Stimulated activated CD4-positive, alpha-beta T cell treated with anti-CD3 and anti-CD28 coated beads, Interleukin-4, amount 100 ng/mL, for 4 hours (primary cell): ENCODE measurements at regions not wholly inside any gene's neighbourhood (a gene's known extent, or its start where the extent isn't known, plus 50 kb on each side); places are given as distances from the start of the nearest gene placed in this dataset.
"Not testable (repeated sequence)": the region's sequence is repeated elsewhere in the genome, so short reads cannot be mapped to it uniquely, and the experiment has no call there.

Experiments used
- DNase-seq, 2 experiments: peaks; one replicate each; pipeline ENCODE4 v3.0.0-alpha.2; 2020

GRCh38 chr18:78242254-78242643, 737.4 kb upstream of the SALL3 start:
- DNase-seq, result no peak

GRCh38 chr18:78242806-78243205, 736.8 kb upstream of the SALL3 start:
- no peak for DNase-seq

- DNase-seq, result no peak
Observed at GRCh38 chr18:78244779-78245178, 734.8 kb upstream of the SALL3 start.

GRCh38 chr18:78245451-78245850, 734.2 kb upstream of the SALL3 start:
- no peak for DNase-seq

- no peak for DNase-seq
Observed at GRCh38 chr18:78246050-78246449, 733.6 kb upstream of the SALL3 start.

GRCh38 chr18:78246588-78246987, 733.0 kb upstream of the SALL3 start:
- DNase-seq, result no peak

GRCh38 chr18:78247615-78248289, 731.9 kb upstream of the SALL3 start:
- DNase-seq, result no peak

GRCh38 chr18:78255013-78255412, 724.6 kb upstream of the SALL3 start:
- DNase-seq, result no peak

GRCh38 chr18:78268226-78268988, 711.2 kb upstream of the SALL3 start:
- DNase-seq, result no peak

GRCh38 chr18:78271790-78272189, 707.8 kb upstream of the SALL3 start:
- DNase-seq, result no peak

- no peak for DNase-seq
Observed at GRCh38 chr18:78273876-78274275, 705.7 kb upstream of the SALL3 start.

- not testable (repeated sequence) for DNase-seq
Observed at GRCh38 chr18:78283425-78283824, 696.2 kb upstream of the SALL3 start.

- DNase-seq, result no peak
Observed at GRCh38 chr18:78292618-78293380, 686.8 kb upstream of the SALL3 start.

GRCh38 chr18:78293540-78293939, 686.1 kb upstream of the SALL3 start:
- DNase-seq, result no peak

GRCh38 chr18:78293940-78294541, 685.6 kb upstream of the SALL3 start:
- DNase-seq, result no peak

GRCh38 chr18:78295262-78295661, 684.4 kb upstream of the SALL3 start:
- no peak for DNase-seq

- no peak for DNase-seq
Observed at GRCh38 chr18:78296166-78296565, 683.5 kb upstream of the SALL3 start.

GRCh38 chr18:78297048-78297447, 682.6 kb upstream of the SALL3 start:
- no peak for DNase-seq

GRCh38 chr18:78303519-78304191, 676.0 kb upstream of the SALL3 start:
- no peak for DNase-seq

GRCh38 chr18:78304192-78305164, 675.1 kb upstream of the SALL3 start:
- no peak for DNase-seq

- DNase-seq, result no peak
Observed at GRCh38 chr18:78305789-78306188, 673.8 kb upstream of the SALL3 start.

GRCh38 chr18:78309307-78309706, 670.3 kb upstream of the SALL3 start:
- DNase-seq, result no peak
